ENCODE measurements at regions not wholly inside any gene's neighbourhood (a gene's known extent, or its start where the extent isn't known, plus 50 kb on each side); places are given as distances from the start of the nearest gene placed in this dataset.

- no peak overlapping the region for H3K9ac ChIP-seq (ENCODE audit: low read depth, low read length)
- H3K9me3 ChIP-seq (ENCODE audit: control insufficient read depth, insufficient read depth, low read length) = no peaks in the 10 kb centered on the region
- peaks cover 5% of the 10 kb centered on the region for H3K4me1 ChIP-seq (ENCODE audit: control insufficient read depth, insufficient read depth, low read length)
Observed at GRCh38 chr1:48062353-48062752, 65.2 kb upstream of the TRABD2B start.

DNA sequence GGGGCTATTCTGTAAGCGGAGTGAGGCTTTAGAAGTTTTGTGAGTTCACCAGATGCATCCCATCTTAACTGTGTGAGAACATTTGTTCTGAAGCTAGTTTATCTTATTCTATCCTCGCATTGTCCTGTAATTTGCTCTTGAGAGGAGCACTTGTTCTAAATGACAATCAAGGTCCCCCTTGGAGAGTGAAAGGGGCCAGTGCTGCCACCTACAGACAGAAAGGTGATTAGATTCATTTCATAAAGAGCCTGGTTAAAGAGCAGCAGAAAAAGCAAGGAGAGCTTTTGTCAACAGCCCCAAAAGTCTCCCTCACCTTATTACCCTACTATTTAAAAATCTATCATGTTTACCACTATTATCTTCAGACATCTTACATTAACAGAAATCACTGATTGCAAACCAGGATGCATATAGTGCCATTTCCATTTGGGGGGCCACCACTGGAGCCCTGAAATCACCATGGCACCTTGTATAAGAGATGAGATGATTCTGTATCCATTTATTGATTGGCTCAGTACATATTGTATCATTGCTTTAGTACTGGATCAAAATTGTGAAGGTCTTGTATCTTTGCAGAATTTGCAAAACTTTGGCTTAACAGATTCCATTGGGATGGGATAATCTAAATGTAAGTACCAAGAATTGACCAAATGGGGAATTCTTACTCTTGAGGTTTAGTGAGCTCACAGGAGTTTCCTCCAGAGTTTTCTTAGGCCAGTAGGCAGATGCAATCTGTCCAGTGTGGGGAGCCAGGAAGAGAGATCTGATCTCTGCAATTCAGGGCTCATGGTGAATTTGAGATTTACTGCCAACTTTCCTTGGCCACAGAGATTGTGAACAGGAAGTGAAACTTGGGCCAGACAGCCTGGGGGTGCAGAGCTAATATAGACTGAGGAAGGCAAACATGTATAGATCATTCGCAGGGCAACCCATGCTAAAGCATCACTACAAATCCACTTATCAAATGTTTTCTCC, 64.3 kb upstream of the TRABD2B start:
- Histone ChIP-seq H3K27me3 (ENCODE audit: control insufficient read depth, insufficient read depth, low read length) (peaks cover 35% of the 10 kb centered on the region), H3K9me3 (ENCODE audit: control insufficient read depth, insufficient read depth, low read length) (no peaks in the 10 kb centered on the region), H3K4me3 (ENCODE audit: low read depth, low read length) (no peak overlapping the region), H3K36me3 (ENCODE audit: control insufficient read depth, insufficient read depth, low read length) (no peaks in the 10 kb centered on the region), H3K4me1 (ENCODE audit: control insufficient read depth, insufficient read depth, low read length) (peaks cover 5% of the 10 kb centered on the region), H3K9ac (ENCODE audit: low read depth, low read length) (no peak overlapping the region)

More at GRCh38 chr1:48062353-48062752, 65.2 kb upstream of the TRABD2B start:
- no peaks in the 10 kb centered on the region for H3K36me3 ChIP-seq (ENCODE audit: control insufficient read depth, insufficient read depth, low read length)
- no peak overlapping the region for H3K4me3 ChIP-seq (ENCODE audit: low read depth, low read length)
- peaks cover 34% of the 10 kb centered on the region for H3K27me3 ChIP-seq (ENCODE audit: control insufficient read depth, insufficient read depth, low read length)

DNA sequence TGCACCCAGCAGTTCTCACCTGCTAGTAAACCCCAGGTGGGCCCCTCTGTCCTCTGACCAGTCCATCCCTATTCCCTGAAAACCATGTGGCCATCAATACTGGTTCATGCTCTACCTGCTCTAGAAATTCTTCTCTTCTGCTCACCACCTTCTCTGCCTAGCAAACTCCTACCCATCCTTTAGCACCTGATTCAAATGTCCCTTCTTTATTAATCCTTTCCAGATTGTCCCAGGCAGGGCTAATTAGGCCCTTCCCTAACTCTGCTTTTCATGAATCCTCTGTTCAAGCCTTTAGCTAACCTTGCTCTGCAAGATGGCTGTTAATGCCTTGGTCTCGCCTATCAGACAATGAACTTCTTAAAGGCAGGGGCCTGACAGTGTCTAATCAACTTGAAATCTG, 62.1 kb upstream of the TRABD2B start:
- Histone ChIP-seq H3K36me3 (ENCODE audit: control insufficient read depth, insufficient read depth, low read length) (no peaks in the 10 kb centered on the region), H3K27me3 (ENCODE audit: control insufficient read depth, insufficient read depth, low read length) (peaks cover 41% of the 10 kb centered on the region), H3K9ac (ENCODE audit: low read depth, low read length) (no peak overlapping the region), H3K4me3 (ENCODE audit: low read depth, low read length) (no peak overlapping the region), H3K4me1 (ENCODE audit: control insufficient read depth, insufficient read depth, low read length) (peaks cover 5% of the 10 kb centered on the region), H3K9me3 (ENCODE audit: control insufficient read depth, insufficient read depth, low read length) (no peaks in the 10 kb centered on the region)

DNA sequence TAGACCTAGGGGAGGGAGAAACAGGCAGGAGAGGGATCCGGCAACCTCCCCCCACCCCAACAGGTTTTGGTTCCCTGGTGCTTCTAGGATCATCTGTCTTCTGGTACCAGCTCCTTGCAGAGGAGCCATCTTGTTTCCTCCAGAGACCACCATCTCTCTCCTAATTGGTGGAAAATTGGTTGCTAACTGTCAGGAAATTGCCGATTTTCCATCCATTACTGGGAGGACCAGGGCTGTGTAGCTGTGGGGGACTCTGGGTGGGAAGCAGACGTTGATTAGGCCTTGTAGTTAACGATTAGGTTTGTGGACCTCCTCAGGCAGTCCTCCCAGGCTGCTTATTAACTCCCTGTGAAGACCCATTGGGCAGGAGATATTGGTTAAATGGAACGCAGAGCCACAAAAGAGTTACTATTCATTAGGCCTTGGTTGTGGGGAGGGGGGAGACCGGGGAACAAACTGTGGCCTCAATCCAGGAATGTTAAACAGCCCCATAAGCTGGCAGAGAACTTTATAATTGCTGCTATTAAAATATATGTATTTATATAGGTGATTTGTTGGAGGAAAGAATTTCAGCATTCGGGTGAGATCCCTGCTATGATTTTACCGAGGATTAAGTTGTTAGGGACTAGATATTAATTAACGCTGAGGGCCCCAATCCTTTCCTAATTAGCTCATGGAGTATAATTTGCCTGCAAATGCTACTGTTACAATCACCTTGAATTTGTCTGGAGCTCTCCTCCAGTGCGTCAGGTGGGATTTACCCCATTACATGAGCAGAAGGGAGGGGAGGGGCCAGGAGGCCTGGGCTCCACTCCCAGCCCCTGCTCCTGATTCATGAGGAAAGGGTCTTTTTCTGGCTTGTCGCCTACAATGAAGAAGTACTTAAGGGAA, 61.2 kb upstream of the TRABD2B start:
- no peak overlapping the region for H3K4me3 ChIP-seq (ENCODE audit: low read depth, low read length)
- H3K36me3 ChIP-seq (ENCODE audit: control insufficient read depth, insufficient read depth, low read length) = no peaks in the 10 kb centered on the region
- no peak overlapping the region for H3K9ac ChIP-seq (ENCODE audit: low read depth, low read length)
- H3K27me3 ChIP-seq (ENCODE audit: control insufficient read depth, insufficient read depth, low read length) = peaks cover 36% of the 10 kb centered on the region
- H3K9me3 ChIP-seq (ENCODE audit: control insufficient read depth, insufficient read depth, low read length) = no peaks in the 10 kb centered on the region
- peaks cover 5% of the 10 kb centered on the region for H3K4me1 ChIP-seq (ENCODE audit: control insufficient read depth, insufficient read depth, low read length)

GRCh38 chr1:48057249-48057648, 60.1 kb upstream of the TRABD2B start:
- Histone ChIP-seq H3K4me3 (ENCODE audit: low read depth, low read length) (no peak overlapping the region), H3K27me3 (ENCODE audit: control insufficient read depth, insufficient read depth, low read length) (peaks cover 29% of the 10 kb centered on the region), H3K9me3 (ENCODE audit: control insufficient read depth, insufficient read depth, low read length) (no peaks in the 10 kb centered on the region), H3K4me1 (ENCODE audit: control insufficient read depth, insufficient read depth, low read length) (peaks cover 5% of the 10 kb centered on the region), H3K9ac (ENCODE audit: low read depth, low read length) (no peak overlapping the region), H3K36me3 (ENCODE audit: control insufficient read depth, insufficient read depth, low read length) (no peaks in the 10 kb centered on the region)

- Histone ChIP-seq H3K4me1 (ENCODE audit: control insufficient read depth, insufficient read depth, low read length) (peaks cover 5% of the 10 kb centered on the region), H3K27me3 (ENCODE audit: control insufficient read depth, insufficient read depth, low read length) (peaks cover 23% of the 10 kb centered on the region), H3K9me3 (ENCODE audit: control insufficient read depth, insufficient read depth, low read length) (no peaks in the 10 kb centered on the region), H3K36me3 (ENCODE audit: control insufficient read depth, insufficient read depth, low read length) (no peaks in the 10 kb centered on the region), H3K9ac (ENCODE audit: low read depth, low read length) (no peak overlapping the region), H3K4me3 (ENCODE audit: low read depth, low read length) (no peak overlapping the region)
Observed at GRCh38 chr1:48055876-48056764, 58.9 kb upstream of the TRABD2B start.

- no peak overlapping the region for H3K9ac ChIP-seq (ENCODE audit: low read depth, low read length)
- peaks cover 14% of the 10 kb centered on the region for H3K27me3 ChIP-seq (ENCODE audit: control insufficient read depth, insufficient read depth, low read length)
- H3K4me1 ChIP-seq (ENCODE audit: control insufficient read depth, insufficient read depth, low read length) = no peaks in the 10 kb centered on the region
- no peaks in the 10 kb centered on the region for H3K36me3 ChIP-seq (ENCODE audit: control insufficient read depth, insufficient read depth, low read length)
- H3K9me3 ChIP-seq (ENCODE audit: control insufficient read depth, insufficient read depth, low read length) = no peaks in the 10 kb centered on the region
- no peak overlapping the region for H3K4me3 ChIP-seq (ENCODE audit: low read depth, low read length)
Observed at GRCh38 chr1:48054232-48054631, 57.0 kb upstream of the TRABD2B start.

GRCh38 chr1:48052923-48053291, 55.7 kb upstream of the TRABD2B start:
- Histone ChIP-seq H3K9me3 (ENCODE audit: control insufficient read depth, insufficient read depth, low read length) (no peaks in the 10 kb centered on the region), H3K4me3 (ENCODE audit: low read depth, low read length) (no peak overlapping the region), H3K27me3 (ENCODE audit: control insufficient read depth, insufficient read depth, low read length) (peaks cover 10% of the 10 kb centered on the region), H3K4me1 (ENCODE audit: control insufficient read depth, insufficient read depth, low read length) (no peaks in the 10 kb centered on the region), H3K36me3 (ENCODE audit: control insufficient read depth, insufficient read depth, low read length) (no peaks in the 10 kb centered on the region), H3K9ac (ENCODE audit: low read depth, low read length) (no peak overlapping the region)

DNA sequence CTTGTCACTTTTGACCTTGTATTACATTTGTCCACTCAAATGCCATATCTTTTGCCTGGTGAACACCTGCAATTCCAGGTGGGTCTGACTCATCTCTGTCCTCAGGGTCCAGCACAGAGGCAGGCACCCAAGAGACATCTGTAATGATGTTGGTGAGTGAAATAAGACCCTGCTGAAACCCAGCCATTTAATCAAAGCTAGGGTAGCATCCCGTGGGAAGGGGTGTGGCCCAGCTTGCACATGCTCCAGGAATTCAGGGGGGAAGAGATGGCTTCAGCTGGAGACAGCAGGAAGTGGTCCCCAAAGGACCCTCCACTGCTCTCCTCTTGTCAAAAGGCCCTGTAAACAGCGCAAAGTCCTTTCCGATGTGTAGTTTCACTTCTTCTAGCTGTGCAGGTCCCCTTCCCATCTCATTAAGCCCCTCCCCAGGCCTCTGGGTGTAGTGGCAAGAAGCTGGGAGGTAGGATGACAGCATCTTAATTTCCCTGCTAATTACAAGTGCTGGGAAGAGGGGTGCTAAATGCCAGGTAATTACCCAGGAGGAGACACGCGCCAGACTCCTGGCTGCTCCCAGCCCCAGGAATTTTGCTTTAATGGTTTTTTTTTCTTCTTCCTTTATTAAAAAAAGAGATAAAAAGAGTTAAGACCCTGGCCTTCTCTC, 54.4 kb upstream of the TRABD2B start:
- no peaks in the 10 kb centered on the region for H3K4me1 ChIP-seq (ENCODE audit: control insufficient read depth, insufficient read depth, low read length)
- H3K9ac ChIP-seq (ENCODE audit: low read depth, low read length) = no peak overlapping the region
- no peaks in the 10 kb centered on the region for H3K36me3 ChIP-seq (ENCODE audit: control insufficient read depth, insufficient read depth, low read length)
- H3K4me3 ChIP-seq (ENCODE audit: low read depth, low read length) = no peak overlapping the region
- peaks cover 10% of the 10 kb centered on the region for H3K27me3 ChIP-seq (ENCODE audit: control insufficient read depth, insufficient read depth, low read length)
- no peaks in the 10 kb centered on the region for H3K9me3 ChIP-seq (ENCODE audit: control insufficient read depth, insufficient read depth, low read length)

GRCh38 chr1:48049823-48050535, 52.8 kb upstream of the TRABD2B start:
- Histone ChIP-seq H3K9me3 (ENCODE audit: control insufficient read depth, insufficient read depth, low read length) (no peaks in the 10 kb centered on the region), H3K36me3 (ENCODE audit: control insufficient read depth, insufficient read depth, low read length) (no peaks in the 10 kb centered on the region), H3K27me3 (ENCODE audit: control insufficient read depth, insufficient read depth, low read length) (peaks cover 3% of the 10 kb centered on the region), H3K4me3 (ENCODE audit: low read depth, low read length) (no peak overlapping the region), H3K4me1 (ENCODE audit: control insufficient read depth, insufficient read depth, low read length) (no peaks in the 10 kb centered on the region), H3K9ac (ENCODE audit: low read depth, low read length) (no peak overlapping the region)
